ENCODE measurements at regions not wholly inside any gene's neighbourhood (a gene's known extent, or its start where the extent isn't known, plus 50 kb on each side); places are given as distances from the start of the nearest gene placed in this dataset.

- peaks cover 6% of the 10 kb centered on the region for H3K4me1 Mint-ChIP-seq (ENCODE audit: insufficient read depth, unreplicated experiment)
- H3K36me3 Mint-ChIP-seq (ENCODE audit: insufficient read depth, unreplicated experiment): no peaks in the 10 kb centered on the region
- no peak overlapping the region for H3K27ac Mint-ChIP-seq (ENCODE audit: low read depth, unreplicated experiment)
- BruUV-seq (replicated peaks): no TSS peak
- H3K4me3 Mint-ChIP-seq (ENCODE audit: unreplicated experiment): no peak overlapping the region
- ChIA-PET POLR2A (interaction anchor here (0.6 kb wide), 1 partner anchor 30 kb away, joined by 3 read pairs; no protein-coding TSS in a partner anchor), CTCF (interaction anchor here (0.5 to 2.0 kb wide), 3 partner anchors 11 to 1232 kb away, joined by 3 to 5 read pairs (median 3); no protein-coding TSS in a partner anchor)
- H3K9me3 Mint-ChIP-seq (ENCODE audit: unreplicated experiment): no peaks in the 10 kb centered on the region
- H3K27me3 Mint-ChIP-seq (ENCODE audit: insufficient read depth, unreplicated experiment): no peaks in the 10 kb centered on the region
- DNase-seq (ENCODE audit: unreplicated experiment): no peak
- intact Hi-C loops (cut with micrococcal nuclease): no loop called here
- no peak for TF ChIP-seq CTCF (IDR thresholded peaks at IDR 0.05; ENCODE audit: unreplicated experiment)
Measured at GRCh38 chr1:194707074-194707473, 1520.7 kb upstream of the B3GALT2 start.

- Mint-ChIP-seq H3K4me3 (ENCODE audit: unreplicated experiment) (no peak overlapping the region), H3K27ac (ENCODE audit: low read depth, unreplicated experiment) (no peak overlapping the region), H3K9me3 (ENCODE audit: unreplicated experiment) (no peaks in the 10 kb centered on the region), H3K36me3 (ENCODE audit: insufficient read depth, unreplicated experiment) (no peaks in the 10 kb centered on the region), H3K4me1 (ENCODE audit: insufficient read depth, unreplicated experiment) (peaks cover 6% of the 10 kb centered on the region), H3K27me3 (ENCODE audit: insufficient read depth, unreplicated experiment) (no peaks in the 10 kb centered on the region)
- intact Hi-C loops (cut with micrococcal nuclease): no loop called here
- ChIA-PET POLR2A (interaction anchor here (0.7 to 0.9 kb wide), 2 partner anchors 21 to 24 kb away, joined by 3 read pairs; no protein-coding TSS in a partner anchor), CTCF (interaction anchor here (0.6 to 2.0 kb wide), 2 partner anchors 13 to 370 kb away, joined by 3 to 5 read pairs; no protein-coding TSS in a partner anchor)
- no TSS peak for BruUV-seq (replicated peaks)
- peak; percentile 38 for DNase-seq (ENCODE audit: unreplicated experiment)
- no peak for TF ChIP-seq CTCF (IDR thresholded peaks at IDR 0.05; ENCODE audit: unreplicated experiment)
Measured at GRCh38 chr1:194705123-194705854, 1518.9 kb upstream of the B3GALT2 start.

GRCh38 chr1:194698908-194699318, 1512.5 kb upstream of the B3GALT2 start:
- Mint-ChIP-seq H3K36me3 (ENCODE audit: insufficient read depth, unreplicated experiment) (no peaks in the 10 kb centered on the region), H3K27me3 (ENCODE audit: insufficient read depth, unreplicated experiment) (no peaks in the 10 kb centered on the region), H3K4me1 (ENCODE audit: insufficient read depth, unreplicated experiment) (no peaks in the 10 kb centered on the region), H3K9me3 (ENCODE audit: unreplicated experiment) (no peaks in the 10 kb centered on the region), H3K4me3 (ENCODE audit: unreplicated experiment) (no peak overlapping the region), H3K27ac (ENCODE audit: low read depth, unreplicated experiment) (no peak overlapping the region)
- intact Hi-C loops (cut with micrococcal nuclease): no loop called here
- no peak for DNase-seq (ENCODE audit: unreplicated experiment)
- CTCF ChIA-PET: no interaction called here
- POLR2A ChIA-PET: no interaction called here
- no TSS peak for BruUV-seq (replicated peaks)
- no peak for TF ChIP-seq CTCF (IDR thresholded peaks at IDR 0.05; ENCODE audit: unreplicated experiment)

- no peak overlapping the region for H3K4me3 Mint-ChIP-seq (ENCODE audit: unreplicated experiment)
- H3K27ac Mint-ChIP-seq (ENCODE audit: low read depth, unreplicated experiment): no peak overlapping the region
- no peaks in the 10 kb centered on the region for H3K9me3 Mint-ChIP-seq (ENCODE audit: unreplicated experiment)
- BruUV-seq (replicated peaks): no TSS peak
- no peaks in the 10 kb centered on the region for H3K36me3 Mint-ChIP-seq (ENCODE audit: insufficient read depth, unreplicated experiment)
- H3K27me3 Mint-ChIP-seq (ENCODE audit: insufficient read depth, unreplicated experiment): no peaks in the 10 kb centered on the region
- no peak for TF ChIP-seq CTCF (IDR thresholded peaks at IDR 0.05; ENCODE audit: unreplicated experiment)
- ChIA-PET POLR2A (no interaction called here), CTCF (no interaction called here)
- DNase-seq (ENCODE audit: unreplicated experiment): no peak
- no peaks in the 10 kb centered on the region for H3K4me1 Mint-ChIP-seq (ENCODE audit: insufficient read depth, unreplicated experiment)
- intact Hi-C loops (cut with micrococcal nuclease): no loop called here
Measured at GRCh38 chr1:194693244-194693643, 1506.8 kb upstream of the B3GALT2 start.
